ENCODE measurements at regions not wholly inside any gene's neighbourhood (a gene's known extent, or its start where the extent isn't known, plus 50 kb on each side); places are given as distances from the start of the nearest gene placed in this dataset.

- H3K4me2 ChIP-seq (ENCODE audit: low read length): no peak overlapping the region
- H4K20me1 ChIP-seq (ENCODE audit: insufficient read depth): no peaks in the 10 kb centered on the region
- no peak overlapping the region for H3K27ac ChIP-seq (ENCODE audit: low read length)
- H3K9me3 ChIP-seq (ENCODE audit: low read length): no peaks in the 10 kb centered on the region
- no peaks in the 10 kb centered on the region for H3K27me3 ChIP-seq (ENCODE audit: insufficient read depth, low read depth, low read length)
- H3K9ac ChIP-seq (ENCODE audit: low read length): no peak overlapping the region
- no peaks in the 10 kb centered on the region for H3K36me3 ChIP-seq (ENCODE audit: insufficient read depth, low read length)
- H3F3A ChIP-seq (ENCODE audit: insufficient read depth, low read length, poor library complexity, severe bottlenecking): no peaks in the 10 kb centered on the region
- no peak overlapping the region for H3K4me3 ChIP-seq (ENCODE audit: low read length)
- H2AFZ ChIP-seq (ENCODE audit: low read depth, low read length): no peak overlapping the region
- no peaks in the 10 kb centered on the region for H3K79me2 ChIP-seq (replicated peaks; ENCODE audit: insufficient read depth, low read length)
- TF ChIP-seq CTCF (IDR thresholded peaks at IDR 0.05; ENCODE audit: poor library complexity, severe bottlenecking) (no peak), TAF1 (IDR thresholded peaks at IDR 0.05; ENCODE audit: low read depth) (no peak), REST (IDR thresholded peaks at IDR 0.05; ENCODE audit: borderline replicate concordance) (no peak), RAD21 (conservative IDR thresholded peaks at IDR 0.05) (no peak), EP300 (conservative IDR thresholded peaks at IDR 0.05; ENCODE audit: poor library complexity, severe bottlenecking) (peak; percentile 88), MXI1 (conservative IDR thresholded peaks at IDR 0.05; ENCODE audit: poor library complexity, severe bottlenecking) (no peak), SMC3 (conservative IDR thresholded peaks at IDR 0.05; ENCODE audit: poor library complexity) (no peak), EZH2 (IDR thresholded peaks at IDR 0.05; ENCODE audit: borderline replicate concordance, insufficient read depth, low read length, poor library complexity, severe bottlenecking) (no peak), POLR2AphosphoS5 (IDR thresholded peaks at IDR 0.05) (peak; percentile 65)
- no peaks in the 10 kb centered on the region for H3K9me2 ChIP-seq (ENCODE audit: insufficient read depth, low read length)
Observed at GRCh38 chr21:24649691-24650090, 957.6 kb downstream of the MRPL39 start.

GRCh38 chr21:24636696-24637095 lies 970.6 kb downstream of the MRPL39 start:
- Histone ChIP-seq H2AFZ (ENCODE audit: low read depth, low read length) (no peak overlapping the region), H3K9me3 (ENCODE audit: low read length) (no peaks in the 10 kb centered on the region), H3K4me2 (ENCODE audit: low read length) (no peak overlapping the region), H3K27ac (ENCODE audit: low read length) (no peak overlapping the region), H3F3A (ENCODE audit: insufficient read depth, low read length, poor library complexity, severe bottlenecking) (no peaks in the 10 kb centered on the region), H3K9me2 (ENCODE audit: insufficient read depth, low read length) (no peaks in the 10 kb centered on the region), H4K20me1 (ENCODE audit: insufficient read depth) (no peaks in the 10 kb centered on the region), H3K27me3 (ENCODE audit: insufficient read depth, low read depth, low read length) (no peaks in the 10 kb centered on the region), H3K4me3 (ENCODE audit: low read length) (no peak overlapping the region), H3K79me2 (replicated peaks; ENCODE audit: insufficient read depth, low read length) (no peaks in the 10 kb centered on the region), H3K36me3 (ENCODE audit: insufficient read depth, low read length) (no peaks in the 10 kb centered on the region), H3K9ac (ENCODE audit: low read length) (no peak overlapping the region)
- TF ChIP-seq RAD21 (conservative IDR thresholded peaks at IDR 0.05): no peak
- no peak for TF ChIP-seq SMC3 (conservative IDR thresholded peaks at IDR 0.05; ENCODE audit: poor library complexity)
- no peak for TF ChIP-seq CTCF (IDR thresholded peaks at IDR 0.05; ENCODE audit: poor library complexity, severe bottlenecking)
- no peak for TF ChIP-seq REST (IDR thresholded peaks at IDR 0.05; ENCODE audit: borderline replicate concordance)
- no peak for TF ChIP-seq TAF1 (IDR thresholded peaks at IDR 0.05; ENCODE audit: low read depth)
- TF ChIP-seq POLR2AphosphoS5 (IDR thresholded peaks at IDR 0.05): no peak
- no peak for TF ChIP-seq MXI1 (conservative IDR thresholded peaks at IDR 0.05; ENCODE audit: poor library complexity, severe bottlenecking)
- no peak for TF ChIP-seq EZH2 (IDR thresholded peaks at IDR 0.05; ENCODE audit: borderline replicate concordance, insufficient read depth, low read length, poor library complexity, severe bottlenecking)
- TF ChIP-seq EP300 (conservative IDR thresholded peaks at IDR 0.05; ENCODE audit: poor library complexity, severe bottlenecking): no peak

All from neural cell (in vitro differentiated cells).